ENCODE measurements at regions not wholly inside any gene's neighbourhood (a gene's known extent, or its start where the extent isn't known, plus 50 kb on each side); places are given as distances from the start of the nearest gene placed in this dataset.

DNA sequence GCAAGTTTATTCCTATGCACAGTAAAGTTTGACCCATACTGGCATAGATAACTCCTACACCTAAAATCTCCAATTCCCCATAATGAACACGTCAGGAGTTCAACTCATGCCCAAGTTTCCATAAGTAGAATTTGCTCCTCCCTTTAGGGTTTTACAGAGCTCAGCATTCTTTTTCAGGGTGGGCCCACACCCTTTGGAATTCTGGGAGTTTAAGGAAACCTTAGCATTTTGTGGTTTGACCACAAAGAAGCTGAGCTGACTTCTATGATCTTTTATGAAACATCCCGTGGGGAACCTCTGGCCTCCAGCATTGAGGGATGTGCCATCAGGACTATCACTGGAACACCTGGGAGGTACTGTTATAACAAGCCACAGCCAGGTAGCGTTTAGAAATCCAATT is 220.6 kb upstream of the MAP3K1 start:
- Mint-ChIP-seq H3K27me3 (no peaks in the 10 kb centered on the region), H3K36me3 (ENCODE audit: low read depth) (no peaks in the 10 kb centered on the region), H3K27ac (no peak overlapping the region), H3K9me3 (ENCODE audit: low read depth) (no peaks in the 10 kb centered on the region), H3K4me1 (peaks cover 12% of the 10 kb centered on the region), H3K4me3 (no peak overlapping the region)
- ChIA-PET POLR2A (no interaction called here), CTCF (interaction anchor here (1.7 kb wide), 1 partner anchor 18 kb away, joined by 4 read pairs; no protein-coding TSS in a partner anchor)
- intact Hi-C loops (cut with DNase I, micrococcal nuclease): no loop called here
- DNase-seq (no peak), ATAC-seq (no peak)

DNA sequence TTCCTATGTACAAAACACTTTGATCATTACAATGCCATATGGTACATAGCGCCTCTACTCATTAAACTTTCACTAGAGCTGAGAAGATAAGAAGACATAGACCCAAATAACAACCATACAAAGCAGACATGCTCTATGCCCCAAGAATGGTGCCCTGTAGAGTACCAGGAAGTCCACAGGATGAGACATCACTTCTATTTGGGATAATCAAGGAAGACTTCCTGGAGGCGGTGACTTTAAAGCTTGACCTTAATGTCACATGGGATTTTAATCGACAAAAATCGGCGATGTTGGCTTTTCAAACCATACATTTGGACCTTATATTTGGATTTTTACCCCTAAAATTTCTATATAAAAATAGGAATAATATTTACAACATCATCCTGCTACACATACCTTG is 224.3 kb upstream of the MAP3K1 start:
- Mint-ChIP-seq H3K27me3 (no peaks in the 10 kb centered on the region), H3K36me3 (ENCODE audit: low read depth) (no peaks in the 10 kb centered on the region), H3K4me3 (no peak overlapping the region), H3K9me3 (ENCODE audit: low read depth) (no peaks in the 10 kb centered on the region), H3K4me1 (peaks cover 31% of the 10 kb centered on the region), H3K27ac (no peak overlapping the region)
- intact Hi-C loops (cut with DNase I, micrococcal nuclease): no loop called here
- ChIA-PET CTCF (no interaction called here), POLR2A (no interaction called here)
- DNase-seq: no peak
- ATAC-seq: no peak

DNA sequence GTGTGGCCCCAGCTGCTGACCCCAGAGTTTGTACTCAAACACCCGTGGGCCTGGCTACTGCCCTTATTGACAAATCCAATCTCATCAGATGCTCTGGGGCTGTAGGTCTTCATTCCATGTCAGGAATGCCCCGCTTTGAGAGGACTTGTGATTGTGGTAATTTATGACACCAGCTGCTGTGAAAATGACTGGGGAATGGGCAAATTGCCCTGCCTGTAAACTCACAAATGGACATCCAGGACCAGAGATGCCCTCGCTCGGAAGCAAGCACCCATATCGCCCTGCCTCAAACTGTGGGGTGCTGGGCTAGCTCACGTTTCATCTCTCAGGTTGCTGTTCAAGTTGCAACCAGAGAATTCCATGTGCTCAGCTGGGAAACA is 225.9 kb upstream of the MAP3K1 start:
- no peaks in the 10 kb centered on the region for H3K27me3 Mint-ChIP-seq
- no peak for DNase-seq
- intact Hi-C loops (cut with DNase I, micrococcal nuclease): no loop called here
- no peak overlapping the region for H3K27ac Mint-ChIP-seq
- POLR2A ChIA-PET: no interaction called here
- H3K36me3 Mint-ChIP-seq (ENCODE audit: low read depth): no peaks in the 10 kb centered on the region
- CTCF ChIA-PET: interaction anchor here (0.7 to 1.0 kb wide), 3 partner anchors 23 to 318 kb away, joined by 3 read pairs; no protein-coding TSS in a partner anchor
- H3K4me1 Mint-ChIP-seq: peaks cover 41% of the 10 kb centered on the region
- no peak overlapping the region for H3K4me3 Mint-ChIP-seq
- ATAC-seq: no peak
- no peaks in the 10 kb centered on the region for H3K9me3 Mint-ChIP-seq (ENCODE audit: low read depth)

DNA sequence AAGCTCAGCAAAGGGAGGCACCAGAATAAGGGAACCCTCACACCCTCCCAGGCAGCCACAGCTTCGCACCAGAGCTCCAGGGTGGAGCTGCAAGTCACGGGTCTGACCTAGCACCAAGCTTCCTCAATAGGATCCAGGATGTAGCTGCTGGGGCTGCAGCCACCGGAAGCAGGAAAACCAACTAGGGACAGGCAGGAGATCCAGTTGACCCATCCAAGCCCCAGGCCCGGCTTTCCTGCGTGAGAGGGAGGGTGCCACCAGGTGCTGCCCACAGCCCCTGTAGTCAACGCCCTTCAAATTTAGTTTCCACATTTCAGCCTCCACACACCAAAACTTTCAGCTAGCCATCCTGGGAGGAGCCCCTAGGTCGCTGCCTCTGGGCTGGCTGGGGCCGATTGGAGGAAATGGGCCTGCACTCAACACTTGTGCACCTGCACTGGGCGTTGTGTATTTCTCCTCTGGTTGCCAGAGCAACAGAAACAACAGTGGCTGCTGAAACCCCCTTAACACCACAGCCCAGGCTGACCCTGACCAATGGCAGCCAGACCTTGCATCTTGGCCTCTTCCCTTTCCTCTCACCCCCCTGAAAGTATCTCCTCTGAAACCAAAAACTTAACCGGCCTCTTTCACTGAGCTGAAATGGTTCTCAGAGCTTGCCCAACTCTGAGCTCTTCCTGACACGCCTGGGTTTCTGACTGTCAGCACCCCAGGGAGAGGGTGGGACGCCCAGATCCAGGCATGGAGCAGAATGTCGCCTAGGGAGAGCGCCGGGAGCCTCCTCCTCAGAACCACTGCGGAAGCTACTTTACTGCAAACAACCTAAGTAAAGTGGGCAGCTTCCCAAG is 226.5 kb upstream of the MAP3K1 start:
- ChIA-PET POLR2A (interaction anchor here (0.6 kb wide), 3 partner anchors 9 to 36 kb away, joined by 3 to 6 read pairs (median 3); no protein-coding TSS in a partner anchor), CTCF (interaction anchor here (0.9 to 1.2 kb wide), 4 partner anchors 9 to 318 kb away, joined by 3 to 4 read pairs (median 3); no protein-coding TSS in a partner anchor)
- peaks cover 41% of the 10 kb centered on the region for H3K4me1 Mint-ChIP-seq
- H3K36me3 Mint-ChIP-seq (ENCODE audit: low read depth): no peaks in the 10 kb centered on the region
- no peaks in the 10 kb centered on the region for H3K27me3 Mint-ChIP-seq
- intact Hi-C loops (cut with DNase I, micrococcal nuclease): no loop called here
- no peak overlapping the region for H3K4me3 Mint-ChIP-seq
- DNase-seq: peak; percentile 41
- peak; percentile 74 for ATAC-seq
- H3K9me3 Mint-ChIP-seq (ENCODE audit: low read depth): no peaks in the 10 kb centered on the region
- peak overlapping the region; percentile 16 for H3K27ac Mint-ChIP-seq

DNA sequence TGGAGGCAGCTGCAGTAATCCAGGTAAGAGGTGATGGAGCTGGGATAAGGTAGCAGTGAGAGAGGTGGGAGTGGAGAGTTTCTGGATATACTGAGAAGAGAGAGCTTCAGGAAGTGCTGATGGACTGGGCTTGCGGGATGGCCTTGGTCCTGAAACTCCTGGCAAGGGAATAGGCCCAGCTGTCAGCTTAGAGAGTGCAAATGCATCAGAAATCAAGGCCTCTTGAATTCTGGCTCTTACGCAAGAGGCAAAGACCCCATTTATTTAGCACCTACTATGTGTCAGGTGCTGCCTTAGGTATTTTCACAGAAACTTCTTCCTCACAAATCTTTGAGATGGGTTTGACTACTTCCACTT is 227.2 kb upstream of the MAP3K1 start:
- no peak overlapping the region for H3K4me3 Mint-ChIP-seq
- CTCF ChIA-PET: interaction anchor here (0.8 to 1.2 kb wide), 3 partner anchors 9 to 250 kb away, joined by 3 to 4 read pairs (median 4); no protein-coding TSS in a partner anchor
- POLR2A ChIA-PET: interaction anchor here (0.6 kb wide), 1 partner anchor 31 kb away, joined by 6 read pairs; no protein-coding TSS in a partner anchor

DNA sequence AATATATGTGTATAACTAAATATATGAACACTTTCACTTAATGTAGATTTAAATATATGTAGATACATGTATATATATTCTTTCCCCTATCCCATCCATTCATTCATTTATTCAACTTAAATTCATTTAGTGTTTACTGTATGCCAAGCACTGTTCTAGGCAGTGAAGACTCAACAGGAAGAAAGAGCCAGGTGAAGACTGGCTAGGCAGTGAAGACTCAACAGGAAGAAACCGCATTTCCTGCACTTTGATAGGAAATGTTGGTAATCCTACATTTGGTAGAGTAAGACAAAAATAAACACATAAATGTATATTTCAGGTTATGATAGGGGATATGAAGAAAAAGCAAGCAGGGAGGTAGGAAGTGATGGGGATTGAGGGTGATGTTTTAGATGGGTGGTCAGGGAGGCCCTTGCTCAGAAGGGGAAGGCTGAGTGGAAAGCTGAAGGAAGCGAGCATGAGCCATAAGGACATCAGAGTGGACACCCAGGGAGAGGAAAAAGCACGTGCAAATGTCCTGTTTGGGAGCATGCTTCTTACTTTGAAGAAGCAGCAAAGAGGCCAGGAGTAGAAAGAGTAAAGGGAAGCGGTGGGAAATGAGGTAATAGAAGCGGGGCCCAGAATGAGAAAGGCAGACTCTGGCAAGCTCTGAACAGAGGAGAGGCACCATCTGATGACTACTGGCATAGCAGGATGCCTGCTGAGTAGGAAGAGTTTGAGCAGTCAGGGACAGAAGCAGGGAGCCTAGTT is 227.8 kb upstream of the MAP3K1 start:
- ChIA-PET CTCF (interaction anchor here (0.8 to 0.9 kb wide), 2 partner anchors 8 to 23 kb away, joined by 3 to 4 read pairs; no protein-coding TSS in a partner anchor), POLR2A (no interaction called here)
- DNase-seq: no peak
- Mint-ChIP-seq H3K4me3 (no peak overlapping the region), H3K36me3 (ENCODE audit: low read depth) (no peaks in the 10 kb centered on the region), H3K27me3 (no peaks in the 10 kb centered on the region), H3K9me3 (ENCODE audit: low read depth) (no peaks in the 10 kb centered on the region), H3K4me1 (peaks cover 41% of the 10 kb centered on the region), H3K27ac (peak overlapping the region; percentile 59)
- intact Hi-C loops (cut with DNase I, micrococcal nuclease): no loop called here
- ATAC-seq: peak; percentile 27

More for the DNA sequence above, 227.2 kb upstream of the MAP3K1 start:
- intact Hi-C loops (cut with DNase I, micrococcal nuclease): no loop called here
- ATAC-seq (no peak), DNase-seq (no peak)
- Mint-ChIP-seq H3K9me3 (ENCODE audit: low read depth) (no peaks in the 10 kb centered on the region), H3K27ac (peak overlapping the region; percentile 59), H3K4me1 (peaks cover 41% of the 10 kb centered on the region), H3K36me3 (ENCODE audit: low read depth) (no peaks in the 10 kb centered on the region), H3K27me3 (no peaks in the 10 kb centered on the region)

DNA sequence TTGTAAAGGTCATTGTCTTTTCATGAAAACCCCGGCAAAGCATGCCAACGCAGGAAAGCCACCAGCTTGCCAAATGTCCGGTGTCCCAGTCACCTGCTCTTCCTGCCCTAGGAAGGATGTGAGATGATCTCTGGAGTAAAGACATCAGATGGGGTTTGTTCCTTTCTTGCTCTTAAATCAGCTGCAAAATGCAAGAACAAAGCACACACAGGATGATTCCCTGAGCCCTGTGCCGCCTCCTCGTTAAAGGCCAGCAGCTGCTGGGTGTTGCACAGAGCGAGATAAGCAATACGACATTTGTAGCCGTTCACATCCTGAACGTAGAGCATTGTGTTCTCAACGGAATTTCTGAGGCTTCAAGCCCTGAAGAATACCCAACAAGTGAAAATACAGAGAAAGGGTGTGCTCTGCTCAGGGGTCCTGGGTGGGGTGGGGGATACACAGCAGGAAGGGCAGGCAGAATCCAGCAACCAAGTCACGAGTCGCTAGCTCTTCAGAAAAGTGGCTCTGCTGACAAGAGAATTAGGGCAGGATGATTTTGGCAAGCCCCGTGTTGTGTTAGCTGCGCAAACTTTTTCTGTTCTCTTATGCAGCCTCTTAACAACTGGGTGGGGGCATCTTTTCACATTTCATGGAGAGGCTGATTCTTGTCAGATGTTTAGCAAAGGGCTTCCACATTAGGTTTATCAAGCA is 229.2 kb upstream of the MAP3K1 start:
- Mint-ChIP-seq H3K9me3 (ENCODE audit: low read depth) (no peaks in the 10 kb centered on the region), H3K4me3 (peak overlapping the region; percentile 36), H3K36me3 (ENCODE audit: low read depth) (no peaks in the 10 kb centered on the region), H3K27ac (peak overlapping the region; percentile 65), H3K4me1 (peaks cover 41% of the 10 kb centered on the region), H3K27me3 (no peaks in the 10 kb centered on the region)
- ATAC-seq (peak; percentile 46), DNase-seq (peak; percentile 40)
- ChIA-PET POLR2A (interaction anchor here (0.7 kb wide), 1 partner anchor 843 kb away, joined by 3 read pairs; no protein-coding TSS in a partner anchor), CTCF (interaction anchor here (0.8 kb wide), 1 partner anchor 20 kb away, joined by 3 read pairs; no protein-coding TSS in a partner anchor)
- intact Hi-C loops (cut with DNase I, micrococcal nuclease): no loop called here

DNA sequence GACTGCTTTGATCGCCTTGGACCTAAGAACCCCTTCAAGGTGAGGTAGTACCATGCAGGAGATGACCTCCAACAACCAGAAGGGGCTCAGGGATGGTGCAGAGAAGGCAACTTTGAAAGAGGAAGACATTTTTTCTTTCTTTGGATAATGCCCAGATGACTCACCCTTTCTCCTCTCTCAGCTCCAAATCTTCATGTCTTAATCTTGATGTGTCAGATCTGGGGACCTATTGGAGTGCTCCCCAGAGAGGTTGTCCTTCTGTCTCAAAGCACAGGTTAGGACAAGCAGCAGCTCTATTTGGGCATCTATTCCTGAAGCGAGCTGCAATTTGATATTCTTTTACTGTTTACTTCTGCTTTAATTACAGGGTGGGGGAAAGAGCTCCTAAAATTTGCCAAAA is 229.9 kb upstream of the MAP3K1 start:
- H3K27me3 Mint-ChIP-seq: no peaks in the 10 kb centered on the region
- H3K9me3 Mint-ChIP-seq (ENCODE audit: low read depth): no peaks in the 10 kb centered on the region
- H3K4me3 Mint-ChIP-seq: no peak overlapping the region
- H3K36me3 Mint-ChIP-seq (ENCODE audit: low read depth): no peaks in the 10 kb centered on the region
- POLR2A ChIA-PET: interaction anchor here (0.7 kb wide), 1 partner anchor 844 kb away, joined by 3 read pairs; no protein-coding TSS in a partner anchor
- H3K27ac Mint-ChIP-seq: no peak overlapping the region
- CTCF ChIA-PET: interaction anchor here (0.6 to 1.5 kb wide), 3 partner anchors 20 to 446 kb away, joined by 3 to 4 read pairs (median 4); no protein-coding TSS in a partner anchor
- DNase-seq: no peak
- intact Hi-C loops (cut with DNase I, micrococcal nuclease): no loop called here
- peaks cover 41% of the 10 kb centered on the region for H3K4me1 Mint-ChIP-seq
- ATAC-seq: no peak

DNA sequence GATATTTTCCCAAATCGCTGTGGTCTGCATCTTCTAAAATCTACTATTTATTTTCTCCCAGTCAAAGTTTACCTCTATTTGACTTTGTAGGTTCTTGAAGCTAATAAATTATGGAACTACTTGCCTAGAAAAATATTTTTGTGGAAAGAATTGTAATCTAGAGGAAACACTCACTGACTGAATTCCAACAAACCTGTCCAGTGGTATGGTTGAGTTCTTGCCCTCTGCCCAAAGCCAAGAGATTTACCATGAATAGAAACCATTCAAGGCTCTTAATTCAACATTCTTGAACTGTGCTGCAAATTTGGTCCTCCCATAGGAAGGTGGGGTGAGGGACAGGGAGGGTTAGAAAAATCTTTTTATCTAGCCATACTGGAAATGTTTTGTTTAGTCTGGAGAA is 233.9 kb upstream of the MAP3K1 start:
- no peaks in the 10 kb centered on the region for H3K9me3 Mint-ChIP-seq (ENCODE audit: low read depth)
- H3K4me1 Mint-ChIP-seq: peaks cover 13% of the 10 kb centered on the region
- no peak overlapping the region for H3K4me3 Mint-ChIP-seq
- DNase-seq (no peak), ATAC-seq (no peak)
- ChIA-PET POLR2A (no interaction called here), CTCF (no interaction called here)
- no peak overlapping the region for H3K27ac Mint-ChIP-seq
- H3K27me3 Mint-ChIP-seq: no peaks in the 10 kb centered on the region
- no peaks in the 10 kb centered on the region for H3K36me3 Mint-ChIP-seq (ENCODE audit: low read depth)
- intact Hi-C loops (cut with DNase I, micrococcal nuclease): no loop called here

DNA sequence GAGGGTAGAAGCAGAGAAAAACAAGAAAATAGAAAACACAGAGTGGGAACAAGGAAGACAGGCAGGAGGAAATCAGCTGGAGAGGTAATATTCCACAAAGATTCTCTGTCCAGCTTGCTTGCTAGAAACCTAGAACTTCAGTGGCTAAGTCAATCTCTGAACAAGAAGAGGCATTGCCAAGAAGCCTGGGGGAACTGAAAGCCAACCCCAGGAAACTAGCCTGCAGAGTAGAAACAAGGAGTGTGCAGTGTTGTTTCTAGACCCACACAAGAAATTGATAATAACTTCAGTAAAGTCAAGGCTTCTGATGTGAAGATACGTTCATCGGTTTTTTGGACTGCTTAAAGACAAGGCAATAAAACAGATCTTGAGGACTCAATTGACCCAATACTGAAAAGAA is 234.5 kb upstream of the MAP3K1 start:
- no peaks in the 10 kb centered on the region for H3K27me3 Mint-ChIP-seq
- no peaks in the 10 kb centered on the region for H3K9me3 Mint-ChIP-seq (ENCODE audit: low read depth)
- ATAC-seq: no peak
- intact Hi-C loops (cut with DNase I, micrococcal nuclease): no loop called here
- no peak overlapping the region for H3K4me3 Mint-ChIP-seq
- no peak for DNase-seq
- peaks cover 8% of the 10 kb centered on the region for H3K4me1 Mint-ChIP-seq
- no peaks in the 10 kb centered on the region for H3K36me3 Mint-ChIP-seq (ENCODE audit: low read depth)
- CTCF ChIA-PET: interaction anchor here (0.6 kb wide), 1 partner anchor 187 kb away, joined by 3 read pairs; no protein-coding TSS in a partner anchor
- H3K27ac Mint-ChIP-seq: no peak overlapping the region
- POLR2A ChIA-PET: no interaction called here

DNA sequence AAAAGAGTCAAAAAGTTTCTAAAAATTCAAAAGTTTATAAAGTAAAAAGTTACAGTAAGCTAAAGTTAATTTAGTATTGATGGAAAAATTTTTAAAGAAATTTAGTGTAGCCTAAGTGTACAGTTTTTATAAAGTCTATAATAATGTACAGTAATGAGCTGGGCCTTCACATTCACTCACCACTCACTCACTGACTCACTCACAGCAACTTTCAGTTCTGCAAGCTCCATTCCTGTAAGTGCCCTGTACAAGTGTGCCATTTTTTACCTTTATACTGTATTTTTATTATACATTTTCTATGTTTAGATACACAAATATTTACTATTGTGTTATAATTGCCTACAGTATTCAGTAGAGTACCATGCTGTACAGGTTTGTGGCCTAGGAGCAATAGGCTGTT is 239.5 kb upstream of the MAP3K1 start:
- no peak overlapping the region for H3K27ac Mint-ChIP-seq
- ATAC-seq (peak; percentile 70), DNase-seq (no peak)
- H3K4me1 Mint-ChIP-seq: no peaks in the 10 kb centered on the region
- ChIA-PET CTCF (interaction anchor here (1.2 kb wide), 1 partner anchor 267 kb away, joined by 3 read pairs; no protein-coding TSS in a partner anchor), POLR2A (no interaction called here)
- H3K9me3 Mint-ChIP-seq (ENCODE audit: low read depth): no peaks in the 10 kb centered on the region
- H3K27me3 Mint-ChIP-seq: no peaks in the 10 kb centered on the region
- no peak overlapping the region for H3K4me3 Mint-ChIP-seq
- no peaks in the 10 kb centered on the region for H3K36me3 Mint-ChIP-seq (ENCODE audit: low read depth)
- intact Hi-C loops (cut with DNase I, micrococcal nuclease): no loop called here

Measured in activated CD4-positive, alpha-beta T cell treated with anti-CD3 and anti-CD28 coated beads for 36 hours (primary cell).